ENCODE measurements at regions not wholly inside any gene's neighbourhood (a gene's known extent, or its start where the extent isn't known, plus 50 kb on each side); places are given as distances from the start of the nearest gene placed in this dataset.

GRCh38 chr2:5913711-5914395, 221.7 kb downstream of the SOX11 start:
- CTCF ChIA-PET, result no interaction called here

GRCh38 chr2:5914811-5915611, 222.8 kb downstream of the SOX11 start:
- H3K36me3 Mint-ChIP-seq (ENCODE audit: low read depth), result no peaks in the 10 kb centered on the region
- H3K4me1 Mint-ChIP-seq, result no peaks in the 10 kb centered on the region
- intact Hi-C loops (cut with micrococcal nuclease), result no loop called here
- no peak for DNase-seq
- no peaks in the 10 kb centered on the region for H3K27me3 Mint-ChIP-seq
- no peak overlapping the region for H3K27ac Mint-ChIP-seq
- CTCF ChIA-PET, result no interaction called here
- ATAC-seq (ENCODE audit: low read depth), result no peak
- POLR2A ChIA-PET, result no interaction called here
- H3K4me3 Mint-ChIP-seq, result no peak overlapping the region
- TF ChIP-seq, protein P1, sequence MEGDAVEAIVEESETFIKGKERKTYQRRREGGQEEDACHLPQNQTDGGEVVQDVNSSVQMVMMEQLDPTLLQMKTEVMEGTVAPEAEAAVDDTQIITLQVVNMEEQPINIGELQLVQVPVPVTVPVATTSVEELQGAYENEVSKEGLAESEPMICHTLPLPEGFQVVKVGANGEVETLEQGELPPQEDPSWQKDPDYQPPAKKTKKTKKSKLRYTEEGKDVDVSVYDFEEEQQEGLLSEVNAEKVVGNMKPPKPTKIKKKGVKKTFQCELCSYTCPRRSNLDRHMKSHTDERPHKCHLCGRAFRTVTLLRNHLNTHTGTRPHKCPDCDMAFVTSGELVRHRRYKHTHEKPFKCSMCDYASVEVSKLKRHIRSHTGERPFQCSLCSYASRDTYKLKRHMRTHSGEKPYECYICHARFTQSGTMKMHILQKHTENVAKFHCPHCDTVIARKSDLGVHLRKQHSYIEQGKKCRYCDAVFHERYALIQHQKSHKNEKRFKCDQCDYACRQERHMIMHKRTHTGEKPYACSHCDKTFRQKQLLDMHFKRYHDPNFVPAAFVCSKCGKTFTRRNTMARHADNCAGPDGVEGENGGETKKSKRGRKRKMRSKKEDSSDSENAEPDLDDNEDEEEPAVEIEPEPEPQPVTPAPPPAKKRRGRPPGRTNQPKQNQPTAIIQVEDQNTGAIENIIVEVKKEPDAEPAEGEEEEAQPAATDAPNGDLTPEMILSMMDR (IDR thresholded peaks at IDR 0.05), result no peak
- H3K9me3 Mint-ChIP-seq, result peaks cover 2% of the 10 kb centered on the region

More at GRCh38 chr2:5913711-5914395, 221.7 kb downstream of the SOX11 start:
- ATAC-seq (ENCODE audit: low read depth) (no peak), DNase-seq (no peak)
- TF ChIP-seq, protein P1 (IDR thresholded peaks at IDR 0.05), result no peak
- Mint-ChIP-seq H3K9me3 (peaks cover 2% of the 10 kb centered on the region), H3K36me3 (ENCODE audit: low read depth) (no peaks in the 10 kb centered on the region), H3K27ac (no peak overlapping the region), H3K4me3 (no peak overlapping the region), H3K4me1 (no peaks in the 10 kb centered on the region), H3K27me3 (no peaks in the 10 kb centered on the region)
- intact Hi-C loops (cut with micrococcal nuclease), result no loop called here
- POLR2A ChIA-PET, result no interaction called here

DNA sequence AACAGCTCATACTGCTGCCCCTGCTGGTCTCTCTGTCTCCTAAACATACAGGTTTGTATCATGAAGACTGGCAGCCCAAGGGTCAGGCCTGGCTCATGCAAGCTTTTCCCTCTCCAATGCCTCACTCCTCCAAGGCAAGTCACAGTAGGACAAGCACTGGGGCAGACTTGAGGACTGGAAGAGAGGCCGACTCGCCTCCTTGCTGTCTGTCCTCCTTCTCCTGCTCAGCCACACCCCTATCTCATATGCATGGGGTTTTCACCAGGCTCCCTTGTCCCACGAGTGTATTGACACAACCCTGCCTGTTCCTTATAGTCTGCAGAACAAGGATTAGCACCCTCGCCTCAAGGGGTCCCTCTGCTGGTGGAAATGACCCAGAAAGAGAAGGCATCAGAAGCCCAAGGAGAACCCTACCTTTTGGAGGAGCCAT, 223.7 kb downstream of the SOX11 start:
- no peak for ATAC-seq (ENCODE audit: low read depth)
- intact Hi-C loops (cut with micrococcal nuclease), result no loop called here
- ChIA-PET POLR2A (no interaction called here), CTCF (no interaction called here)
- Mint-ChIP-seq H3K27me3 (no peaks in the 10 kb centered on the region), H3K4me1 (no peaks in the 10 kb centered on the region), H3K9me3 (peaks cover 2% of the 10 kb centered on the region), H3K4me3 (no peak overlapping the region), H3K27ac (no peak overlapping the region), H3K36me3 (ENCODE audit: low read depth) (no peaks in the 10 kb centered on the region)
- TF ChIP-seq, protein P1 (IDR thresholded peaks at IDR 0.05), result no peak
- no peak for DNase-seq

DNA sequence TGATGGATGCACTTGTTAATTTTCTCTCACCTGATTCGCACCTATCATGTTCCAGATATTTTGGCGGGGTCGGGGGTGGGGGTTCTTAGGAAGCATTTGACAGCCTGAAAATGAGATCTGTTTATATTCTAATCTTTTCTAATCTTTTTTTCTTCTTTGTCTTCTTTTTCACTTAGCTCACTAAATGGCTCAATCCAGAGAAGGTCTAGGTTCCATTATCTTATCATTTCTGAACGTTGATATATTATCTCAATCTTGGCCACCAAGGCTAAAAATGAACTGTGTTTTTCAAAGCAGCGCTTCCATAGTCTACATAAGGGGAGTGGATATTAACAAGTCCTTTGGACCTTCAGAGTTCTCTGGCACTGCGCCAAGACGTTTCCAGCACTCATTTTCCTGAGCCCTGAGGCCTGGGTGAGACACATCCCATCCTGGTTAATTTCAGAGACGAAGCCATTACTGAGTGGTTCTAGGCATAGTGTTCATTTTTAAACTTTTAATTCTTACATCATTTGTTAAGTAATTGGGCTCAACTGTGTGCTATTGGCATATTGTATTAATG, 229.0 kb downstream of the SOX11 start:
- ChIA-PET POLR2A (no interaction called here), CTCF (no interaction called here)
- H3K27ac Mint-ChIP-seq, result no peak overlapping the region
- no peak for ATAC-seq (ENCODE audit: low read depth)
- no peaks in the 10 kb centered on the region for H3K4me1 Mint-ChIP-seq
- no peak for DNase-seq
- no peaks in the 10 kb centered on the region for H3K27me3 Mint-ChIP-seq
- H3K4me3 Mint-ChIP-seq, result no peak overlapping the region
- intact Hi-C loops (cut with micrococcal nuclease), result no loop called here
- H3K36me3 Mint-ChIP-seq (ENCODE audit: low read depth), result no peaks in the 10 kb centered on the region
- peaks cover 2% of the 10 kb centered on the region for H3K9me3 Mint-ChIP-seq
- TF ChIP-seq, protein P1 (IDR thresholded peaks at IDR 0.05), result no peak

Data from activated B cell treated with CpG ODN at 0.5 μM for 24 hours (primary cell).